GM23248 (cell line): ENCODE measurements at regions not wholly inside any gene's neighbourhood (a gene's known extent, or its start where the extent isn't known, plus 50 kb on each side); places are given as distances from the start of the nearest gene placed in this dataset.

Experiments used
- EZH2 ChIP-seq: fragments of 200-600 bp; sonication (generic); IDR thresholded peaks from 2 replicates; pipeline ENCODE4 v1.6.1; 2018; ENCODE audit warnings: antibody characterized with exemption, mild to moderate bottlenecking; ENCODE audit not compliant: insufficient read depth, poor library complexity, severe bottlenecking
- EZH2phosphoT487 ChIP-seq: fragments of 200-600 bp; sonication (generic); IDR thresholded peaks from 2 replicates; pipeline ENCODE4 v1.6.1; 2018; ENCODE audit warnings: antibody characterized with exemption, moderate library complexity, mild to moderate bottlenecking, low read depth; ENCODE audit not compliant: insufficient read depth

GRCh38 chr7:85322252-85322651, 135.4 kb upstream of the SEMA3D start:
- TF ChIP-seq EZH2: no peak
- no peak for TF ChIP-seq EZH2phosphoT487
